ENCODE measurements at regions not wholly inside any gene's neighbourhood (a gene's known extent, or its start where the extent isn't known, plus 50 kb on each side); places are given as distances from the start of the nearest gene placed in this dataset.

DNA sequence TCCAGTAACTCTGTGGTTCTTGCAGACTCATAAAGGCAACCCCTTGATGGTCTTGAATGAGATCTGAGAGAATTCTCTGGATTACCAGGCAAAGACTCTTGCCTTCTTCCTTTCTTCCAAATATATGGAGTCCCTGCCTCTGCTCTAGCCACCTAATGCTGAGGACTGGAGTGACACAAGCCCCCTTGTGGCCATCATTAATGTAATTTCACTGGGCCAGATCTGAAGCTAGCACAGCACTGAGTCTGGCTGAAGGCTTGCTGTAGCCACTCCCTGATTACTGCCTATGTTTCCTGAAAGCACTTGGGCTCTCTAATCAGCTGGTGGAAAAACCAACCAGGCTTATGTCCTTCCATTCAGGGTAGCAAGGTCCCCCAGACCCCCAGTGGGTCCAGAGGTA lies 559.3 kb upstream of the IRAK1BP1 start:
- H3K9ac ChIP-seq (ENCODE audit: low read depth, low read length), result no peak overlapping the region
- H3K36me3 ChIP-seq (ENCODE audit: insufficient read depth, low read length), result no peaks in the 10 kb centered on the region
- DNase-seq, result no peak
- no peak overlapping the region for H3K4me2 ChIP-seq (ENCODE audit: insufficient read depth, low read length)
- ATAC-seq (ENCODE audit: insufficient read depth, low read depth), result no peak
- H3K27ac ChIP-seq (ENCODE audit: low read length), result no peak overlapping the region
- no peaks in the 10 kb centered on the region for H3K9me3 ChIP-seq (ENCODE audit: insufficient read depth, low read length, severe bottlenecking)
- no peak for TF ChIP-seq EZH2 (IDR thresholded peaks at IDR 0.05; ENCODE audit: borderline replicate concordance, low read depth, low read length, severe bottlenecking)
- TF ChIP-seq, protein P1, sequence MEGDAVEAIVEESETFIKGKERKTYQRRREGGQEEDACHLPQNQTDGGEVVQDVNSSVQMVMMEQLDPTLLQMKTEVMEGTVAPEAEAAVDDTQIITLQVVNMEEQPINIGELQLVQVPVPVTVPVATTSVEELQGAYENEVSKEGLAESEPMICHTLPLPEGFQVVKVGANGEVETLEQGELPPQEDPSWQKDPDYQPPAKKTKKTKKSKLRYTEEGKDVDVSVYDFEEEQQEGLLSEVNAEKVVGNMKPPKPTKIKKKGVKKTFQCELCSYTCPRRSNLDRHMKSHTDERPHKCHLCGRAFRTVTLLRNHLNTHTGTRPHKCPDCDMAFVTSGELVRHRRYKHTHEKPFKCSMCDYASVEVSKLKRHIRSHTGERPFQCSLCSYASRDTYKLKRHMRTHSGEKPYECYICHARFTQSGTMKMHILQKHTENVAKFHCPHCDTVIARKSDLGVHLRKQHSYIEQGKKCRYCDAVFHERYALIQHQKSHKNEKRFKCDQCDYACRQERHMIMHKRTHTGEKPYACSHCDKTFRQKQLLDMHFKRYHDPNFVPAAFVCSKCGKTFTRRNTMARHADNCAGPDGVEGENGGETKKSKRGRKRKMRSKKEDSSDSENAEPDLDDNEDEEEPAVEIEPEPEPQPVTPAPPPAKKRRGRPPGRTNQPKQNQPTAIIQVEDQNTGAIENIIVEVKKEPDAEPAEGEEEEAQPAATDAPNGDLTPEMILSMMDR (IDR thresholded peaks at IDR 0.05; ENCODE audit: borderline replicate concordance, extremely low read depth, low read length, poor library complexity, severe bottlenecking), result no peak
- H3K4me1 ChIP-seq (ENCODE audit: insufficient read depth, low read length), result no peaks in the 10 kb centered on the region
- H3K4me3 ChIP-seq (ENCODE audit: low read depth in 1 of 2, low read length in 2 of 2), result no peak overlapping the region
- no peaks in the 10 kb centered on the region for H3K27me3 ChIP-seq (ENCODE audit: insufficient read depth, low read length, poor library complexity)
- H4K20me1 ChIP-seq (ENCODE audit: insufficient read depth, low read length), result no peaks in the 10 kb centered on the region
- H3K79me2 ChIP-seq (ENCODE audit: insufficient read depth, low read length), result no peaks in the 10 kb centered on the region
- H2AFZ ChIP-seq (ENCODE audit: low read depth, low read length), result no peak overlapping the region

DNA sequence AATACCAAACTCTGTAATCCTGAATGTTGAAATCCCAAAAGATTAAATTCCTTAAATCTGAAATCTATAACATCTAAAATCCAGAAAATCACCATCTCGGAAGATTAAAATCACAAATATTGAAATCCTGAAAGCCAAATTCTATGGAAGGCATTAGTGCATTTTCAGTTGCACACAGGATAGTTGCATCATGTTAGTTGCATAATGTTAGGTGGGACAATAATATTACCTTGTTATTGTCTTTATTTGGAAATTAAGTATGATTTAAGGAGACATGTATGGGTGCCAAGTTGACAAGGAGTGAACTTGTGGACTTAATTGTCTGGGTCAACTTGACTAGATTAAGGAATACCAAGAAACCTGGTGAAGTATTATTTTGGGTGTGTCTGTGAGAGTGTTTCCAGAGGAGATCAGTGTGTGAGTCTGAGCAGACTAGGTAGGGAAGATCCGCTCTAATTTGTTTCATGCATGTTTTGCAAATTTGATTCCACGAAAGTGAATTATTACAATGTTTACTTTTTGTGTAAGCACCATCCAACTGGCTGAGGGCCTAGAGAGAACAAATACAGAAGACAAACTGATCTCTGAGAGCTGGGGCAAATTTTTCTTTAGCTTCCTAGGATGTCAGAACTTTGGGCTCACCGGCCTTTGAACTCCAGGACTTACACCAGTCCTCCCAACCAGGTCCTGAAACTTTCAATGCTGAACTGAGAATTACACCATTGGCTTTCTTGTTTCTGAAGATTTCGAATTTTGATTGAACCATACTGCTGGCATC lies 545.1 kb upstream of the IRAK1BP1 start:
- no peaks in the 10 kb centered on the region for H3K4me1 ChIP-seq (ENCODE audit: insufficient read depth, low read length)
- H3K27me3 ChIP-seq (ENCODE audit: insufficient read depth, low read length, poor library complexity), result no peaks in the 10 kb centered on the region
- no peaks in the 10 kb centered on the region for H3K9me3 ChIP-seq (ENCODE audit: insufficient read depth, low read length, severe bottlenecking)
- H3K4me3 ChIP-seq (ENCODE audit: low read depth in 1 of 2, low read length in 2 of 2), result no peak overlapping the region
- no peak overlapping the region for H3K9ac ChIP-seq (ENCODE audit: low read depth, low read length)
- no peak for TF ChIP-seq EZH2 (IDR thresholded peaks at IDR 0.05; ENCODE audit: borderline replicate concordance, low read depth, low read length, severe bottlenecking)
- TF ChIP-seq, protein P1 (IDR thresholded peaks at IDR 0.05; ENCODE audit: borderline replicate concordance, extremely low read depth, low read length, poor library complexity, severe bottlenecking), result no peak
- no peaks in the 10 kb centered on the region for H4K20me1 ChIP-seq (ENCODE audit: insufficient read depth, low read length)
- ATAC-seq (ENCODE audit: insufficient read depth, low read depth) (no peak), DNase-seq (no peak)
- no peaks in the 10 kb centered on the region for H3K36me3 ChIP-seq (ENCODE audit: insufficient read depth, low read length)
- no peak overlapping the region for H3K27ac ChIP-seq (ENCODE audit: low read length)
- no peak overlapping the region for H3K4me2 ChIP-seq (ENCODE audit: insufficient read depth, low read length)
- no peaks in the 10 kb centered on the region for H3K79me2 ChIP-seq (ENCODE audit: insufficient read depth, low read length)
- H2AFZ ChIP-seq (ENCODE audit: low read depth, low read length), result no peak overlapping the region

DNA sequence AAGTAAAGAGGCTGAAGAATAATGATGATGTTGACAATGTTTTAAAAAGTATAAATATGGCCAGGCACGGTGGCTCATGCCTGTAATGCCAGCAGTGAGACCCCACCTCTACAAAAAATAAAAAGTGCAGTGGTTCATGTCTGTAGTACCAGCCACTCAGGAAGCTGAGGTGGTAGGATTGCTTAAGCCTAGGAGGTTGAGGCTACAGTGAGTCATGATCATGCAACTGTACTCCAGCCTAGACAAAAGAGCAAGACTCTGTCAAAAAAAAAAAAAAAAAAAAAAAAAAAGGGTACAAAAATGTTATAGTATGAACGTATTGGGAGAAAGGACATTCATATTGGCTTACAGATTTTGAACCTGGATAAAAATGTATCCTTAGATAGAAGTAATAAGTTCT lies 543.1 kb upstream of the IRAK1BP1 start:
- Histone ChIP-seq H4K20me1 (ENCODE audit: insufficient read depth, low read length) (no peaks in the 10 kb centered on the region), H2AFZ (ENCODE audit: low read depth, low read length) (no peak overlapping the region), H3K79me2 (ENCODE audit: insufficient read depth, low read length) (no peaks in the 10 kb centered on the region), H3K9ac (ENCODE audit: low read depth, low read length) (no peak overlapping the region), H3K36me3 (ENCODE audit: insufficient read depth, low read length) (no peaks in the 10 kb centered on the region), H3K4me1 (ENCODE audit: insufficient read depth, low read length) (no peaks in the 10 kb centered on the region), H3K4me3 (ENCODE audit: low read depth in 1 of 2, low read length in 2 of 2) (no peak overlapping the region), H3K4me2 (ENCODE audit: insufficient read depth, low read length) (no peak overlapping the region), H3K27me3 (ENCODE audit: insufficient read depth, low read length, poor library complexity) (no peaks in the 10 kb centered on the region), H3K27ac (ENCODE audit: low read length) (no peak overlapping the region), H3K9me3 (ENCODE audit: insufficient read depth, low read length, severe bottlenecking) (no peaks in the 10 kb centered on the region)
- TF ChIP-seq EZH2 (IDR thresholded peaks at IDR 0.05; ENCODE audit: borderline replicate concordance, low read depth, low read length, severe bottlenecking), result no peak
- no peak for ATAC-seq (ENCODE audit: insufficient read depth, low read depth)
- no peak for DNase-seq

DNA sequence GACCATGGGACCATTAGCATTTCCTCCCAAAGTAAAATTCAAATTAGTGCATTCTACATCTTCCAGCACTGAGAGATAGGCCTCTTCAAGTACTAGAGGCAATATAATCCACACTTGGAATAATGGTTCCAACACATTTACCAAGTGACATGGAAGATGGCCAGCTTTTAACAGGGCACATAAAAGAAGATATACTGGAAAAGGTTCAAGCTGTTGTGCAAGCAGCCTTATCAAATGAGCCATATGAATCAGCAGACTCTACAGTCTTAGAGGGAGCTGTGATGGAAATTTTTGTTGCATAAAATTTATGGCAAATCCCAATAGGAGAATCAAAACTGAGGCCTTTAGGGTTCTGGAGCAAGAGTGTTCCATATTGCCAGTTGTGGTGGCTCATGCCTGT lies 526.6 kb upstream of the IRAK1BP1 start:
- H3K27ac ChIP-seq (ENCODE audit: low read length), result no peak overlapping the region
- no peak overlapping the region for H3K4me3 ChIP-seq (ENCODE audit: low read depth in 1 of 2, low read length in 2 of 2)
- H3K27me3 ChIP-seq (ENCODE audit: insufficient read depth, low read length, poor library complexity), result no peaks in the 10 kb centered on the region
- no peak overlapping the region for H2AFZ ChIP-seq (ENCODE audit: low read depth, low read length)
- H3K4me1 ChIP-seq (ENCODE audit: insufficient read depth, low read length), result no peaks in the 10 kb centered on the region
- no peak overlapping the region for H3K9ac ChIP-seq (ENCODE audit: low read depth, low read length)
- H4K20me1 ChIP-seq (ENCODE audit: insufficient read depth, low read length), result no peaks in the 10 kb centered on the region
- no peak overlapping the region for H3K4me2 ChIP-seq (ENCODE audit: insufficient read depth, low read length)
- no peaks in the 10 kb centered on the region for H3K9me3 ChIP-seq (ENCODE audit: insufficient read depth, low read length, severe bottlenecking)
- DNase-seq (no peak), ATAC-seq (ENCODE audit: insufficient read depth, low read depth) (no peak)
- TF ChIP-seq EZH2 (IDR thresholded peaks at IDR 0.05; ENCODE audit: borderline replicate concordance, low read depth, low read length, severe bottlenecking), result no peak
- TF ChIP-seq, protein P1 (IDR thresholded peaks at IDR 0.05; ENCODE audit: borderline replicate concordance, extremely low read depth, low read length, poor library complexity, severe bottlenecking), result no peak
- H3K79me2 ChIP-seq (ENCODE audit: insufficient read depth, low read length), result no peaks in the 10 kb centered on the region
- no peaks in the 10 kb centered on the region for H3K36me3 ChIP-seq (ENCODE audit: insufficient read depth, low read length)

Measured in DND-41 (cell line).